Thyroid gland (tissue), 4 donors: ENCODE measurements at regions not wholly inside any gene's neighbourhood (a gene's known extent, or its start where the extent isn't known, plus 50 kb on each side); places are given as distances from the start of the nearest gene placed in this dataset.
"Not testable (repeated sequence)": the region's sequence is repeated elsewhere in the genome, so short reads cannot be mapped to it uniquely, and the experiment has no call there.

ENCODE experiments used
- POLR2A ChIP-seq, 2 donors: fragments of 450-650 bp; IDR thresholded peaks; one replicate each; pipeline ENCODE4 v1.6.1; 2017; ENCODE audit warnings: antibody characterized with exemption in 2 of 2, mild to moderate bottlenecking in 2 of 2, moderate library complexity in 1 of 2
- TF ChIP-seq, protein P1 (sequence below), 6 experiments: fragments of 200-600 bp in 3 of 6; fragments of 450-650 bp in 3 of 6; sonication (generic) in 3 of 6; IDR thresholded peaks; one replicate each; pipeline ENCODE4 v1.5.1; 2016 to 2019; ENCODE audit warnings: antibody characterized with exemption in 6 of 6, mild to moderate bottlenecking in 2 of 6, inconsistent platforms in 1 of 6, moderate library complexity in 1 of 6

- TF ChIP-seq, protein P1, sequence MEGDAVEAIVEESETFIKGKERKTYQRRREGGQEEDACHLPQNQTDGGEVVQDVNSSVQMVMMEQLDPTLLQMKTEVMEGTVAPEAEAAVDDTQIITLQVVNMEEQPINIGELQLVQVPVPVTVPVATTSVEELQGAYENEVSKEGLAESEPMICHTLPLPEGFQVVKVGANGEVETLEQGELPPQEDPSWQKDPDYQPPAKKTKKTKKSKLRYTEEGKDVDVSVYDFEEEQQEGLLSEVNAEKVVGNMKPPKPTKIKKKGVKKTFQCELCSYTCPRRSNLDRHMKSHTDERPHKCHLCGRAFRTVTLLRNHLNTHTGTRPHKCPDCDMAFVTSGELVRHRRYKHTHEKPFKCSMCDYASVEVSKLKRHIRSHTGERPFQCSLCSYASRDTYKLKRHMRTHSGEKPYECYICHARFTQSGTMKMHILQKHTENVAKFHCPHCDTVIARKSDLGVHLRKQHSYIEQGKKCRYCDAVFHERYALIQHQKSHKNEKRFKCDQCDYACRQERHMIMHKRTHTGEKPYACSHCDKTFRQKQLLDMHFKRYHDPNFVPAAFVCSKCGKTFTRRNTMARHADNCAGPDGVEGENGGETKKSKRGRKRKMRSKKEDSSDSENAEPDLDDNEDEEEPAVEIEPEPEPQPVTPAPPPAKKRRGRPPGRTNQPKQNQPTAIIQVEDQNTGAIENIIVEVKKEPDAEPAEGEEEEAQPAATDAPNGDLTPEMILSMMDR (IDR thresholded peaks at IDR 0.05) = not testable (repeated sequence)
- not testable (repeated sequence) for TF ChIP-seq POLR2A (IDR thresholded peaks at IDR 0.05)
Measured at GRCh38 chr7:65145008-65145407, 138.5 kb upstream of the ERV3-1 start.
